K562 (cell line): ENCODE measurements at regions not wholly inside any gene's neighbourhood (a gene's known extent, or its start where the extent isn't known, plus 50 kb on each side); places are given as distances from the start of the nearest gene placed in this dataset.

Source experiments
- ARID3A ChIP-seq: IDR thresholded peaks from 2 replicates; pipeline ENCODE4 v1.6.1; 2012; ENCODE audit warnings: low read depth, low read length, improper control_type of control experiment, borderline replicate concordance
- CTCF ChIP-seq, 3 experiments: IDR thresholded peaks in 2 of 3; conservative IDR thresholded peaks in 1 of 3; 2 replicates each; pipeline ENCODE4 v1.5.1; 2011 to 2012; ENCODE audit warnings: low read length in 3 of 3, mild to moderate bottlenecking in 3 of 3, control low read depth in 2 of 3, improper control_type of control experiment in 1 of 3, inconsistent platforms in 1 of 3, low read depth in 1 of 3, mixed read lengths in 1 of 3, moderate library complexity in 1 of 3; ENCODE audit not compliant: insufficient read depth in 2 of 3
- FOXK2 ChIP-seq, 2 experiments: fragments of 450-650 bp; IDR thresholded peaks in 1 of 2; conservative IDR thresholded peaks in 1 of 2; 2 replicates each; pipeline ENCODE4 v1.6.1; 2016; ENCODE audit warnings: low read depth in 2 of 2, mild to moderate bottlenecking in 1 of 2
- GABPA ChIP-seq: fragments of 200-800 bp; sonication (Bioruptor generic); conservative IDR thresholded peaks from 2 replicates; pipeline ENCODE4 v1.6.1; 2016; ENCODE audit warnings: low read depth, missing genetic modification characterization, missing compliant biosample characterization
- KAT8 ChIP-seq: fragments of 450-650 bp; IDR thresholded peaks from 2 replicates; pipeline ENCODE4 v1.6.1; 2016; ENCODE audit warnings: low read depth, mild to moderate bottlenecking
- KLF6 ChIP-seq: fragments of 250-450 bp; sonication (Bioruptor Pico); IDR thresholded peaks from 2 replicates; pipeline ENCODE4 v1.4.0; 2020; ENCODE audit warnings: mild to moderate bottlenecking, moderate library complexity, borderline replicate concordance
- LEF1 ChIP-seq: fragments of 450-650 bp; IDR thresholded peaks from 2 replicates; pipeline ENCODE4 v1.6.1; 2016; ENCODE audit warnings: mild to moderate bottlenecking
- NR3C1 ChIP-seq: sonication (generic); formaldehyde crosslinking; IDR thresholded peaks from 2 replicates; pipeline ENCODE4 v1.8.1; 2022; ENCODE audit warnings: missing genetic modification reagents
- POLR2A ChIP-seq: fragments of 450-650 bp; conservative IDR thresholded peaks from 2 replicates; pipeline ENCODE4 v1.6.1; 2016
- RBBP5 ChIP-seq: fragments of 200-600 bp; sonication (generic); IDR thresholded peaks from 2 replicates; pipeline ENCODE4 v1.6.1; 2012; ENCODE audit warnings: borderline replicate concordance, mild to moderate bottlenecking, low read length, control low read depth, inconsistent platforms; ENCODE audit not compliant: insufficient read depth, poor library complexity, severe bottlenecking
- TAF7 ChIP-seq: fragments of 450-650 bp; IDR thresholded peaks from 2 replicates; pipeline ENCODE4 v1.6.1; 2016; ENCODE audit warnings: missing genetic modification characterization, missing compliant biosample characterization
- ZNF644 ChIP-seq: fragments of 200-800 bp; sonication (Bioruptor generic); IDR thresholded peaks from 2 replicates; pipeline ENCODE4 v1.6.1; 2016; ENCODE audit warnings: low read depth, missing genetic modification characterization, missing compliant biosample characterization

- no peak for TF ChIP-seq ZNF644 (tag)
- no peak for TF ChIP-seq LEF1
- no peak for TF ChIP-seq GABPA (tag)
- TF ChIP-seq CTCF (IDR thresholded peaks at IDR 0.05 in 2 of 3, conservative IDR thresholded peaks at IDR 0.05 in 1 of 3; ENCODE audit: insufficient read depth in 2 of 3, low read depth in 1 of 3, low read length in 3 of 3): no peak
- TF ChIP-seq NR3C1 (CRISPR knock-in tag): no peak
- no peak for TF ChIP-seq KAT8
- no peak for TF ChIP-seq RBBP5
- no peak for TF ChIP-seq KLF6 (CRISPR knock-in tag)
- no peak for TF ChIP-seq ARID3A
- TF ChIP-seq TAF7 (tag): no peak
- TF ChIP-seq POLR2A: no peak
- no peak for TF ChIP-seq FOXK2 (conservative IDR thresholded peaks at IDR 0.05 in 1 of 2, IDR thresholded peaks at IDR 0.05 in 1 of 2; ENCODE audit: low read depth in 2 of 2)
Observed at GRCh38 chr4:34939073-34939472, 1305.2 kb downstream of the ARAP2 start.
